ENCODE measurements at regions not wholly inside any gene's neighbourhood (a gene's known extent, or its start where the extent isn't known, plus 50 kb on each side); places are given as distances from the start of the nearest gene placed in this dataset.
A peak's percentile ranks its signal among the peaks of the same experiment; 100 is the strongest.

DNA sequence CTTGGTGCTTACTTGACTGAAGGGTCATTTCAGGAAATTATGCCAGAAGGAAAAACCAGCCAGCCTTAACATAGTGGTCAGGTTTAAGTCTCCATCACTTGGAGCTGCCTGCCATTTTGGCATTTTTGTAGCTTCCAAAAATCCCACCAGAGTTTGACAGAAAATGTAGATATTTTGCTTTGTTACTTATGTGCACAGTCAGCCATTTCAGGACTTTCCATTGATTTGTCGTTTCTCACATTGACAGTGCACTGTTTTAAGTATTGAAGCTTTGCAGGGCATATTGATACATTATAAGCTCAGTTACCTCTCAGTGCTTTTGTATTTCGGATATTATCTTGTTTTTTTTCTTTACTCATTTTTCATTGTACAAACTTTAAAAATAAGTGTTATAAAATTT lies 89.0 kb upstream of the ANKRD34C start:
- DNase-seq: no peak
- H2AFZ ChIP-seq (ENCODE audit: low read length): peak overlapping the region; percentile 44
- H3K9me3 ChIP-seq (replicated peaks; ENCODE audit: insufficient read depth, low read length): no peaks in the 10 kb centered on the region
- no peaks in the 10 kb centered on the region for H4K20me1 ChIP-seq (ENCODE audit: insufficient read depth, low read length)
- H3K27me3 ChIP-seq (replicated peaks; ENCODE audit: insufficient read depth, low read length): no peaks in the 10 kb centered on the region
- no peaks in the 10 kb centered on the region for H3K9me2 ChIP-seq (replicated peaks; ENCODE audit: insufficient read depth, low read length)
- H3F3A ChIP-seq (ENCODE audit: insufficient read depth, low read length): peaks cover 10% of the 10 kb centered on the region
- H3K4me1 ChIP-seq (ENCODE audit: low read length): peaks cover 41% of the 10 kb centered on the region
- H3K27ac ChIP-seq (ENCODE audit: low read length): peak overlapping the region; percentile 86; the same call in 1 of the 2 replicates
- no peak for TF ChIP-seq EZH2 (optimal IDR thresholded peaks at IDR 0.05; ENCODE audit: low read depth, low read length)
- H3K4me2 ChIP-seq (ENCODE audit: low read depth, low read length): peak overlapping the region; percentile 85; the same call in 1 of the 2 replicates
- no peaks in the 10 kb centered on the region for H3K36me3 ChIP-seq (replicated peaks; ENCODE audit: insufficient read depth, low read length)
- H3K79me2 ChIP-seq (ENCODE audit: low read length): no peaks in the 10 kb centered on the region
- H3K9ac ChIP-seq (ENCODE audit: low read length): no peak overlapping the region
- no peak overlapping the region for H3K4me3 ChIP-seq (ENCODE audit: low read length)

DNA sequence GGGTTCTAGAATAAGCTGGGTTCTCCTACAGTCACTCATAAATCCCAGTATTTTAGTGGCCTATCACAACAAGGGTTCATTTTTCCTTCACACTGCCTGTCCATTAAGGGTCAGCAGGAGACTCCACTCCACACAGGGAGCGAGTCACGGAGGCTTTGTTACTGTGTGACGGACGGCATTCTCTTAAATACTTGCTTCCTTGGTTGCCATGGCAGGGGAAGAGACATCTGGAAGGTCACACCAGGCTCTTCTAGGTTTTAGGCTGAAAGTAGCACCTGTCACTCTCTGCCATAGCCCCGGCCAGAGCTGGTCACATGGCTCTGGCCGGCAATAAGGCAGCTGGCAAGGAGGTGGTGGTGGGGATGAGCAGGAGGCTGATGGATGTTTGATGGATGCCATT lies 89.4 kb upstream of the ANKRD34C start:
- peaks cover 10% of the 10 kb centered on the region for H3F3A ChIP-seq (ENCODE audit: insufficient read depth, low read length)
- H3K4me2 ChIP-seq (ENCODE audit: low read depth, low read length): peak overlapping the region; percentile 85
- H3K79me2 ChIP-seq (ENCODE audit: low read length): no peaks in the 10 kb centered on the region
- H3K4me1 ChIP-seq (ENCODE audit: low read length): peaks cover 41% of the 10 kb centered on the region
- H4K20me1 ChIP-seq (ENCODE audit: insufficient read depth, low read length): no peaks in the 10 kb centered on the region
- H3K9me3 ChIP-seq (replicated peaks; ENCODE audit: insufficient read depth, low read length): no peaks in the 10 kb centered on the region
- peak overlapping the region; percentile 35; the same call in 1 of the 2 replicates for H3K4me3 ChIP-seq (ENCODE audit: low read length)
- H3K9me2 ChIP-seq (replicated peaks; ENCODE audit: insufficient read depth, low read length): no peaks in the 10 kb centered on the region
- peak overlapping the region; percentile 61 for H3K9ac ChIP-seq (ENCODE audit: low read length)
- H3K27ac ChIP-seq (ENCODE audit: low read length): peak overlapping the region; percentile 86
- no peaks in the 10 kb centered on the region for H3K36me3 ChIP-seq (replicated peaks; ENCODE audit: insufficient read depth, low read length)
- TF ChIP-seq EZH2phosphoT487 (IDR thresholded peaks at IDR 0.05; ENCODE audit: low read length) (no peak), EZH2 (optimal IDR thresholded peaks at IDR 0.05; ENCODE audit: low read depth, low read length) (no peak)
- peak; percentile 77 for DNase-seq
- H3K27me3 ChIP-seq (replicated peaks; ENCODE audit: insufficient read depth, low read length): no peaks in the 10 kb centered on the region
- peak overlapping the region; percentile 44 for H2AFZ ChIP-seq (ENCODE audit: low read length)

DNA sequence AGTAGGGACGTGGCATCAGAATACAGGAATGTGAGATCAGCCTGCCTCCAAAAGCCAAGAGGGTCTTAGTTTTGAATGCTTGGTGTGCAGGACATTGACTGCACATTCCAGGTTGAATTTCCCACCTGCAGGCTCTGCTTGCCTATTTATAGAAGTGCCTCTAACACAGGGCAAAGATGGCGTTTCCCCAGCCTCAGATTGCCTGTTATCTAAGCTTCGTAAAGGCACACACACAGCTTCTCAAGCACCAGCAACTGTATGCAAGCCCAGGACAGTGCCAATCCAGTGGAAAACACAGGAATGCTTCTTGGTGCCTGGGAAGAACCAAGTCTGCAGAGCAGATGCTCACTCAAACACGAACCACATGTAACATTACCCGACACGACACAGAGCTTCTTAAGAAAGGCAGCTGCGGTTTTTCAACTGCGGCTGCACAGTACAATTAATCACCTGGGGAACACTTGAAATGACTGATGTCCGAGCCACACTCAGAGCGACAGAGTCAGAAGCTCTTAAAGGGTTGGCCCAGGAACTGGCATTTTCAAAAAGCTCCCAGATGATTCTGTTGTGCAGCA lies 90.0 kb upstream of the ANKRD34C start:
- peak overlapping the region; percentile 44 for H2AFZ ChIP-seq (ENCODE audit: low read length)
- TF ChIP-seq, protein P1, sequence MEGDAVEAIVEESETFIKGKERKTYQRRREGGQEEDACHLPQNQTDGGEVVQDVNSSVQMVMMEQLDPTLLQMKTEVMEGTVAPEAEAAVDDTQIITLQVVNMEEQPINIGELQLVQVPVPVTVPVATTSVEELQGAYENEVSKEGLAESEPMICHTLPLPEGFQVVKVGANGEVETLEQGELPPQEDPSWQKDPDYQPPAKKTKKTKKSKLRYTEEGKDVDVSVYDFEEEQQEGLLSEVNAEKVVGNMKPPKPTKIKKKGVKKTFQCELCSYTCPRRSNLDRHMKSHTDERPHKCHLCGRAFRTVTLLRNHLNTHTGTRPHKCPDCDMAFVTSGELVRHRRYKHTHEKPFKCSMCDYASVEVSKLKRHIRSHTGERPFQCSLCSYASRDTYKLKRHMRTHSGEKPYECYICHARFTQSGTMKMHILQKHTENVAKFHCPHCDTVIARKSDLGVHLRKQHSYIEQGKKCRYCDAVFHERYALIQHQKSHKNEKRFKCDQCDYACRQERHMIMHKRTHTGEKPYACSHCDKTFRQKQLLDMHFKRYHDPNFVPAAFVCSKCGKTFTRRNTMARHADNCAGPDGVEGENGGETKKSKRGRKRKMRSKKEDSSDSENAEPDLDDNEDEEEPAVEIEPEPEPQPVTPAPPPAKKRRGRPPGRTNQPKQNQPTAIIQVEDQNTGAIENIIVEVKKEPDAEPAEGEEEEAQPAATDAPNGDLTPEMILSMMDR (IDR thresholded peaks at IDR 0.05; ENCODE audit: low read length): no peak
- TF ChIP-seq EZH2phosphoT487 (IDR thresholded peaks at IDR 0.05; ENCODE audit: low read length): no peak
- TF ChIP-seq EZH2 (optimal IDR thresholded peaks at IDR 0.05; ENCODE audit: low read depth, low read length): no peak
- H3K4me2 ChIP-seq (ENCODE audit: low read depth, low read length): peak overlapping the region; percentile 85

GRCh38 chr15:79190093-79190492 lies 92.4 kb upstream of the ANKRD34C start:
- no peak overlapping the region for H3K9ac ChIP-seq (ENCODE audit: low read length)
- DNase-seq: no peak
- H3K36me3 ChIP-seq (replicated peaks; ENCODE audit: insufficient read depth, low read length): no peaks in the 10 kb centered on the region
- no peaks in the 10 kb centered on the region for H3K9me2 ChIP-seq (replicated peaks; ENCODE audit: insufficient read depth, low read length)
- no peaks in the 10 kb centered on the region for H3K9me3 ChIP-seq (replicated peaks; ENCODE audit: insufficient read depth, low read length)
- TF ChIP-seq EZH2 (optimal IDR thresholded peaks at IDR 0.05; ENCODE audit: low read depth, low read length) (no peak), EZH2phosphoT487 (IDR thresholded peaks at IDR 0.05; ENCODE audit: low read length) (no peak)
- TF ChIP-seq, protein P1 (IDR thresholded peaks at IDR 0.05; ENCODE audit: low read length): no peak
- H3K4me2 ChIP-seq (ENCODE audit: low read depth, low read length): no peak overlapping the region
- H4K20me1 ChIP-seq (ENCODE audit: insufficient read depth, low read length): no peaks in the 10 kb centered on the region
- H3K79me2 ChIP-seq (ENCODE audit: low read length): no peaks in the 10 kb centered on the region
- no peak overlapping the region for H2AFZ ChIP-seq (ENCODE audit: low read length)
- no peak overlapping the region for H3K27ac ChIP-seq (ENCODE audit: low read length)
- H3K4me3 ChIP-seq (ENCODE audit: low read length): no peak overlapping the region
- no peaks in the 10 kb centered on the region for H3K27me3 ChIP-seq (replicated peaks; ENCODE audit: insufficient read depth, low read length)
- peaks cover 10% of the 10 kb centered on the region for H3F3A ChIP-seq (ENCODE audit: insufficient read depth, low read length)
- H3K4me1 ChIP-seq (ENCODE audit: low read length): peaks cover 34% of the 10 kb centered on the region

More for the DNA sequence above, 90.0 kb upstream of the ANKRD34C start:
- Histone ChIP-seq H3K4me1 (ENCODE audit: low read length) (peaks cover 41% of the 10 kb centered on the region), H4K20me1 (ENCODE audit: insufficient read depth, low read length) (no peaks in the 10 kb centered on the region), H3K27ac (ENCODE audit: low read length) (peak overlapping the region; percentile 86), H3K4me3 (ENCODE audit: low read length) (peak overlapping the region; percentile 35; the same call in 1 of the 2 replicates), H3K9me3 (replicated peaks; ENCODE audit: insufficient read depth, low read length) (no peaks in the 10 kb centered on the region), H3K79me2 (ENCODE audit: low read length) (no peaks in the 10 kb centered on the region), H3K27me3 (replicated peaks; ENCODE audit: insufficient read depth, low read length) (no peaks in the 10 kb centered on the region), H3K9ac (ENCODE audit: low read length) (peak overlapping the region; percentile 61), H3K9me2 (replicated peaks; ENCODE audit: insufficient read depth, low read length) (no peaks in the 10 kb centered on the region), H3F3A (ENCODE audit: insufficient read depth, low read length) (peaks cover 10% of the 10 kb centered on the region), H3K36me3 (replicated peaks; ENCODE audit: insufficient read depth, low read length) (no peaks in the 10 kb centered on the region)
- peak; percentile 77 for DNase-seq

Measured in MM.1S (cell line).